ENCODE measurements at regions not wholly inside any gene's neighbourhood (a gene's known extent, or its start where the extent isn't known, plus 50 kb on each side); places are given as distances from the start of the nearest gene placed in this dataset.

DNA sequence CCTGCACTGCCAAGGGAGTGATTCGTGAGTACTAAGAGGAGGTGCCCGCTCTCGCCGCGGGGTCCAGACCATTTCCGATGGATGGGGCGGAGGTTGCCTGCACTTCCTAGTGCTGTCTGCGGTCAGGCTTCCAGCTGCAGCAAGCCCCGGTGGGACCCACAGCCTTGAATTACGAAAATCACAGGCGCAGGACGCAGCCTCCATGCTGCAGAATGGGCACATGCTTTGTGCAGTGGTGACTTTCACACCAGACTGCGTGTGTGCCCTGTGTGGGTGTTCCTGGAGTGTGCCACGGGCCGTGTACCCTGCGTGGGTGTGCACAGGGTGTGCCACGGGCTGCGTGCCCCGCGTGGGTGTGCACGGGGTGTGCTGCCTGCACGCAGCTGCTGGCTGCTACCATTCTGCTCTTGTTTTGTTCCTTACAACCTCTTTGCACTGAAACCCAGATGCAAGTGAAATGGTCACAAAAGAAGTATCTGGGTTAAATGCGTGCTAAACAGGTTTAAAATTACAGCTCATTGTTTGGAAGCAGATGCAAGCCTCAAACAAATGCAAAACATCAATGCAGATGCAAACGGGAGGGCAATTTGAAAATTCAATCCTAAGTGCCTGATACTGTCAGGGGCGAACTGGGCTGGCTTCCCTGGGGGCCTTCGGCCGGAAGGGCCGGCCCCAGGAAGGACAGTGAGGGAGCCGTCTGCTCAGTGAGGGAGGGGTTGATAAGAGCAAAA, 221.2 kb upstream of the SOX1 start (continued):
- TF ChIP-seq, protein P1, sequence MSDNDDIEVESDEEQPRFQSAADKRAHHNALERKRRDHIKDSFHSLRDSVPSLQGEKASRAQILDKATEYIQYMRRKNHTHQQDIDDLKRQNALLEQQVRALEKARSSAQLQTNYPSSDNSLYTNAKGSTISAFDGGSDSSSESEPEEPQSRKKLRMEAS (IDR thresholded peaks at IDR 0.05) = peak; percentile 84
- TF ChIP-seq NRF1 (IDR thresholded peaks at IDR 0.05; ENCODE audit: low read depth, low read length) (no peak), BCL11A (IDR thresholded peaks at IDR 0.05; ENCODE audit: low read depth in 2 of 2, low read length in 2 of 2) (no peak), GTF2F1 (IDR thresholded peaks at IDR 0.05; ENCODE audit: borderline replicate concordance, low read depth, low read length) (no peak), SUZ12 (IDR thresholded peaks at IDR 0.05; ENCODE audit: low read length) (no peak), TCF12 (IDR thresholded peaks at IDR 0.05; ENCODE audit: low read depth, low read length) (0 out of 2 replicates have a peak, but pooled peaks have one; percentile 10), RNF2 (IDR thresholded peaks at IDR 0.05; ENCODE audit: borderline replicate concordance, low read depth, low read length, missing control alignments, poor library complexity, severe bottlenecking) (no peak), SP4 (IDR thresholded peaks at IDR 0.05; ENCODE audit: low read length) (no peak)
